OCI-LY7 (cell line): ENCODE measurements at regions not wholly inside any gene's neighbourhood (a gene's known extent, or its start where the extent isn't known, plus 50 kb on each side); places are given as distances from the start of the nearest gene placed in this dataset.

Experiments used
- EZH2phosphoT487 ChIP-seq: fragments of 200-600 bp; sonication (generic); IDR thresholded peaks from 2 replicates; pipeline ENCODE4 v1.6.1; 2018; ENCODE audit warnings: low read depth, borderline replicate concordance, mild to moderate bottlenecking, mixed run types, antibody characterized with exemption, low read length, moderate library complexity, mixed read lengths
- TF ChIP-seq, protein P1 (sequence below): fragments of 200-600 bp; sonication (generic); conservative IDR thresholded peaks from 2 replicates; pipeline ENCODE4 v1.5.1; 2014; ENCODE audit warnings: mild to moderate bottlenecking, antibody characterized with exemption, low read length, moderate library complexity, mixed read lengths

DNA sequence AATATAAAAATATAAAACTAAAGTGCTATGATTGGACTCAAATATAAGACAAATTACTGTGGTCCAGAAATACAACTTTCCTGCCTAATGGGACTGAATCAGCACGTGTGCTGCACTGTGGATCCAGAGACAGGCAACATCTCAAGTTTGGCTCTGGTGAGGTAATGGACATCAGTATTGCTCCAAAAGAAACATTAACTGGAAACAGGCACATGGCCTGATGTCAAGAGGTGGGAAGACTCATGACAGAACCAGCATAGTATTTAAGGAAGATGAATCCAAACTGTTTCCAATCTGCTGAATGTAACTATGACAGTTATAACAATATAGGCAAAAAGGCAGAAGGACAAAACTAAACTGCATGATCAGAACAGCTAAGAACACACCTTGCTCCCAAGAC lies 354.6 kb downstream of the FSIP2 start:
- TF ChIP-seq, protein P1, sequence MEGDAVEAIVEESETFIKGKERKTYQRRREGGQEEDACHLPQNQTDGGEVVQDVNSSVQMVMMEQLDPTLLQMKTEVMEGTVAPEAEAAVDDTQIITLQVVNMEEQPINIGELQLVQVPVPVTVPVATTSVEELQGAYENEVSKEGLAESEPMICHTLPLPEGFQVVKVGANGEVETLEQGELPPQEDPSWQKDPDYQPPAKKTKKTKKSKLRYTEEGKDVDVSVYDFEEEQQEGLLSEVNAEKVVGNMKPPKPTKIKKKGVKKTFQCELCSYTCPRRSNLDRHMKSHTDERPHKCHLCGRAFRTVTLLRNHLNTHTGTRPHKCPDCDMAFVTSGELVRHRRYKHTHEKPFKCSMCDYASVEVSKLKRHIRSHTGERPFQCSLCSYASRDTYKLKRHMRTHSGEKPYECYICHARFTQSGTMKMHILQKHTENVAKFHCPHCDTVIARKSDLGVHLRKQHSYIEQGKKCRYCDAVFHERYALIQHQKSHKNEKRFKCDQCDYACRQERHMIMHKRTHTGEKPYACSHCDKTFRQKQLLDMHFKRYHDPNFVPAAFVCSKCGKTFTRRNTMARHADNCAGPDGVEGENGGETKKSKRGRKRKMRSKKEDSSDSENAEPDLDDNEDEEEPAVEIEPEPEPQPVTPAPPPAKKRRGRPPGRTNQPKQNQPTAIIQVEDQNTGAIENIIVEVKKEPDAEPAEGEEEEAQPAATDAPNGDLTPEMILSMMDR = no peak
- TF ChIP-seq EZH2phosphoT487 = no peak
